GM21360 (cell line): ENCODE measurements at regions not wholly inside any gene's neighbourhood (a gene's known extent, or its start where the extent isn't known, plus 50 kb on each side); places are given as distances from the start of the nearest gene placed in this dataset.

ENCODE experiments used
- ATAC-seq: cut with Tn5 transposase; IDR thresholded peaks from one replicate; pipeline ENCODE4 v1.9.1; 2021; ENCODE audit warnings: mild to moderate bottlenecking, moderate library complexity; ENCODE audit not compliant: unreplicated experiment

DNA sequence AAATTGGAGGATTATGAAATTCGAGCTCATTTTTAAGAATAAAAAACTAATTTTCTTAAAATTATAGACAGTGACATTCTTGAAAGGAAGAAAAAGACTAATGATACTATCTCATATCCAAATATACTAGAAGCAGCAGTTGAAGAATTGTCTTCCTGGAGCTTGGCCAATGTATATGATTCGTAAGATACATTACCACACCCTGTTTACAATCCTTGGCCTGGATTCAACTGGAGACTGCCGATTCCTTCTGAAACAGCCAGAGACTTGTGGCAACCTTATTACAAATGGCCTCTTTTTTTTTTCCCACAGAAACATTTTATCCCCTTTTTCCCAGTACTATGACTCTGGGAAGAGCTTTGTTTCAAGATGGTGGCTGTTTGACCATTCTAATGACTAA lies 571.2 kb upstream of the FAT1 start:
- ATAC-seq = no peak

DNA sequence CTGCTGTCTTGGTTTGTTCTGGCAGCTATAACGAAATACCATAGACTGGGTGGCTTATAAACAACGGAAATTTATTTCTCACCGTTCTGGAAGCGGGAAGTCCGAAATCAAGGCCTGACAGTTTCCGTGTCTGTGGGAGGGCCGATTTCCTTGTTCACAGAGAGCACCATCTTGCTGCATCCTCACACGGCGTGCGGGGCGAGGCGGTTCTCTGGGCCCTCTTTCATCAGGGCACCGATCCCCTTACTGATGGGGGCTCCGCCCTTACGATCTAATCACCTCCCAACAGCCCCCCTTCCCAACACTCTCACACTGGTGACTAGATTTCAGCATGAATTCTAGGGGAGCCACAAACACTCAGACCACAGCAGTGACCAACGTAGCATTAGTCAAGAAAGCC lies 578.3 kb upstream of the FAT1 start:
- no peak for ATAC-seq

DNA sequence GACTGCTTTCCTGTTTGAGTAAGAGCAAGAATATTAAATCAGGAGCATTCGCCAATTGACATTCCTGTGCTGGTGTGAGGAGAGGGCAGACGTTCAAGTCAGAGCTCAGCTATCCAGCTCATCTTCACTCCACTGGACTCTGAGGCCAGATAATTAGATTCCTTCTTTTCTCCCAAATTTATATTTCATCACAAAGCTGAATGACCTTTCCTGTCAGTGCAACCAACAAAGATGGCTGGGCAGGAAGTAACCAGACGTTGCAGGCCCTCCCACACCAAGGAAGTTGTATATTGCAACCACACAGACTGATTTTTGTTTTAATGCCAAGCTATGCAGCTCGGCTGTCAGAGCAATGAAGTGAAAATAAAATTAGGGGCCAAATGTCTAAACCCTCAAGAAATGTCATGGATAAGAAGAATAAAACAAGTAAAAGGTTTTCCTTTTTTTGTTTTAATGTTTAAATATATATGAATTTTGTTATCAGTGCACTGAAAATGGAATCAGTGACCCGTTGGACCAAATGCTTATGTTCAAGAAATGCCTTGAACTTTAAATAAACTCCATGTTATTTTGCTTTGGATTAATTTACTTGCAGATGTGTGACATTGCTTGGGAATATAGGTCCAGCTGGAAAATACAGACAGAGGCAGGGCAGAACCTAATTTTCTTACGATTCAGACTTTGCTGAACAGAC lies 578.9 kb upstream of the FAT1 start:
- ATAC-seq = no peak

GRCh38 chr4:187304133-187304532 lies 580.5 kb upstream of the FAT1 start:
- ATAC-seq = no peak

- ATAC-seq = no peak
Observed at GRCh38 chr4:187307131-187307530, 583.5 kb upstream of the FAT1 start.

- ATAC-seq = no peak
Observed at GRCh38 chr4:187309456-187309855, 585.8 kb upstream of the FAT1 start.

DNA sequence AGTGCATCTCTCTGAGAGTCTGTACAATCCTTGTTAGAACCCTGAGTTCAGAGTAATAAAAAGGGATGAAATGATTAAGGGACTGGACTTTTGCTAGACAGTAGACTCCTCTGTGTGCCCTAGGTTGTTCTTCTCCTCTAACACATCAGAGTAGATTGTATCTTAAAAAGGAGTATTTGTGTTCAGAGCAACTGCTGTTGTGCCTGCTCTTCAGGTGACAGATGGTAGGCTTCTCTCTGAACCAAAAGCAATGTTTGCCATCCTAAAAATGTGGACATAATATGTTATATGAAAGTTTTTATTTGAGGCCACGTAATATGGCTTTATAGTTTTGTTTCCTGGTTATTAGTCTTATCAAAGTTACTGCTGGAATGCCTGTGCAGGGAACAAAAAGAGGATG lies 588.6 kb upstream of the FAT1 start:
- ATAC-seq = no peak

DNA sequence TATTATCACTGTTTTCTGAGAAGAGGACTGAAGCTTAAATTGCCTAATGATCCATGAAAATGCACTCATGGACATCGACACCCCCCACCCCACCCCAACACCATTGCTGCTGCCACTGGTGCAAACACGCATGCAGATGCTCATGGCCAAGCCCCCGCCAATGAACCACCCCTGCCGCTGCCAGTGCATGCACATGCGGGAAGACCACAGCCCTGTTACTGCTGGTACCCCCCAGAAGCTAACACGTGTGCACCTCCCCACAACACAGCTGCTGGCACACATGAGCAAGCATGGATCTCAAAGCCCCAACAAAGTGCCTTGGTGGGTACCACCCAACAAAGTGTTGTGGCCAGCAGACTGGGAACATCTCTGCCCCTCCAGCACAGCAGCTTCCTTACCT lies 594.1 kb upstream of the FAT1 start:
- no peak for ATAC-seq

DNA sequence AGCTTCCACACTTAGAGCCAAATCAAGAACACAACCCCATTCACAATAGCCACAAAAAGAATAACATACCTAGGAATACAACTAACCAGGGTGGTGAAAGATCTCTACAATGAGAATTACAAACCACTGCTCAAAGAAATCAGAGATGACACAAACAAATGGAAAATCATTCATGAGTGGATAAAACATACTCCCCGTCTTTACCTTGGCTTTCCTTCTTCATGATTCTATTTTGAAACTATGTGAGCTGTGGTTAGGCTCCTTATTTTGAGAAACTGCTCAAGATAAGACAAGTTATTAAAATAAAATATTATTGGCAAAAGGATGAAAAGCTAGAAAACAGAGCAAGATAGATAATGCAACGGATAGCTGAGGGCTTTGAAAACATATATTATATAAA lies 598.1 kb upstream of the FAT1 start:
- ATAC-seq = no peak

GRCh38 chr4:187332141-187332540 lies 608.5 kb upstream of the FAT1 start:
- no peak for ATAC-seq

DNA sequence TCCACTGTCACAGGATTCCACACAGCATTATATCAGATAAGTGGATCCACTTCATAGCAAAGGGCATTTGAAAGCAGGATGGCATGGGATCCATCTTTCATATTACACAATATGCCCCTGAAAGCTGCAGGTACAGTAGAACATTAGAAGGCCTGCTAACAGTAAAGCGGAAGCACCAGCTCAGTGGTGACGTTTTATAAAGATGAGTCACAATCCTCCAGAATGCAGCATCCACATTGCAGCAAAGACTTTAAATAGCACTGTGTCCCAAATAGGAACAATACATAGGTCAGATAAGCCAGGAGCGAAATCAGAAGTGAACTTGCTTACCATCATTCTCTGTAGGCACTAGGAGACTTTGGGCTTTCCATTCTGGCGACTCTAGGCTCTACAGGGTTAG lies 609.5 kb upstream of the FAT1 start:
- no peak for ATAC-seq

GRCh38 chr4:187335339-187335738 lies 611.7 kb upstream of the FAT1 start:
- no peak for ATAC-seq

GRCh38 chr4:187354740-187355139 lies 631.1 kb upstream of the FAT1 start:
- no peak for ATAC-seq

GRCh38 chr4:187357045-187357643 lies 633.5 kb upstream of the FAT1 start:
- no peak for ATAC-seq

DNA sequence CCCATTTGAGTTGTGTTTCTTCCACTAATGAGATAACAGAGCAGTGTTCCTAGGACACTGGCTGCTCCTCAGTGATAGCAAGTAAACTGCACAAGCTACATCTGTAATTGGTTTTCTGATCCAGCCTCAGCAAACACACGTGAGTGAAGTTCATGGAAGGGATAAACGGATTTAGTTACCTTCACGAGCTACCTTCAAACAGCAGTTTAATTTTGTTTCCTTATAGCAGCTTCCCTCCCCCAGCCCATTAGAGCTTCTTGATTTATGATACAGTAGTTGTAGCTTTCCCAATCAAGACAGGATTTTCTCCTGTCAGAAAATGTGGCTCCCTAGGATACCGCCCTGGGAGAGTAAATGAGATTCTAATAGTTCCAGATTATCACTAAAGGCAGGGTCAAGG lies 634.2 kb upstream of the FAT1 start:
- ATAC-seq = no peak

GRCh38 chr4:187362937-187363857 lies 632.4 kb upstream of the ZFP42 start:
- no peak for ATAC-seq

GRCh38 chr4:187364401-187364800 lies 631.2 kb upstream of the ZFP42 start:
- ATAC-seq = no peak

DNA sequence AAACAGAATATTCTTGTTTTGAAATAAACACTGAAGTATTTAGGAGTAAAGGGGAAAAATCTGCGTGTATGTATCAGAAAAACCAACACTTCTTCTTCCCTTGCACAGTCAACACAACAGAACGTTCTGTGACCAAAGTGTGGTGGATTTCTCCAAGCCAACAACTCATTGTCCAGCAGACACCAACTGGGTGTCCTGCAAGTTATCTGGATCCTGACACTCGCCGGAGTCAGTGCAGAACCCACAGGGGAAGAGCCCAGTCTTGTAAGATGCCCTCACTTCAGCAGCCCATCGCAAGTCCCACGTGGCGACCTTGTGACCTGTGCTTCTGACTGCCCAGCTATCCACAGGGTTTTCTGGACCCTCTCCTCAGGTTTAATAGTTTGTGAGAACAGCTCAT lies 630.7 kb upstream of the ZFP42 start:
- ATAC-seq = no peak

- no peak for ATAC-seq
Observed at GRCh38 chr4:187366530-187366929, 629.0 kb upstream of the ZFP42 start.

DNA sequence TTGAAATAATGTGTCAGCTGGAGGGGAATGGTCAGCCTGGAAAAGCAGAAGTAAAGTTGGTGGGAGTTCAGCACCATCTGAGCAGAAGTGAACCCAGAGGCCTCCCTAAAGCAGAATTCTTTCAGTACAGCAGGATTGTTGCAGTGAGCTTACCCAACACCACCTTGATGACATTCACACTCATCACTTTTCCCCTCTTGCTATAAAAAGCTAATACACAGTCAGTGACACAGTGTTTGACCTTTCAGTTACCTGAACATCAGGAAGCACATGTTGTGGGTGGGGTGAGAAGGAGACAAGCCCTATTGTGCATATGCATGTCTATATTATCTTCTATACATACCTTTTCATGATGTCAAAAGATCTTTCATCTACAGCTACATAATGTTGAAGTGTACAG lies 624.7 kb upstream of the ZFP42 start:
- no peak for ATAC-seq

GRCh38 chr4:187378441-187378840 lies 617.1 kb upstream of the ZFP42 start:
- ATAC-seq = no peak

- no peak for ATAC-seq
Observed at GRCh38 chr4:187380181-187380581, 615.4 kb upstream of the ZFP42 start.
